HepG2 (cell line): ENCODE measurements at regions not wholly inside any gene's neighbourhood (a gene's known extent, or its start where the extent isn't known, plus 50 kb on each side); places are given as distances from the start of the nearest gene placed in this dataset.

Experiments used
- ATAC-seq: fragments of 200-7000 bp; cut with Tn5 transposase; 3 replicates; pipeline ENCODE4 v1.9.1; 2020; ENCODE audit warnings: mild to moderate bottlenecking, moderate library complexity
- BruUV-seq: library from RNA; stranded (reverse); fragments of 400-500 nt; replicated peaks from 2 replicates; lab custom pipeline; 2021; lab: Mats Ljungman, UMichigan
- CTCF ChIA-PET: fragments of 300-600 bp; formaldehyde crosslinking; extraction: SDS; loops from one replicate; lab custom pipeline; 2021; ENCODE audit warnings: low total read pairs, inconsistent platforms, low intra/inter-chr PET ratio; lab: Yijun Ruan, JAX
- POLR2A ChIA-PET: fragments of 350-600 bp; sonication (Branson Sonifier 250); formaldehyde crosslinking; loops from one replicate; lab custom pipeline; 2020; ENCODE audit warnings: antibody characterized with exemption, inconsistent platforms; lab: Yijun Ruan, JAX
- DNase-seq: peaks from one replicate; pipeline ENCODE4 v3.0.0-alpha.2; 2015; ENCODE audit warnings: low spot score
- FAIRE-seq: peaks from 3 replicates; lab custom pipeline; 2011; peaks lifted over from hg19 to GRCh38; lab: Jason Lieb, UNC
- H2AFZ ChIP-seq: one replicate; pipeline ENCODE4 v1.6.1; 2011; ENCODE audit warnings: low read length, inconsistent platforms
- H3K27ac ChIP-seq: fragments of 300-600 bp; 3 replicates; pipeline ENCODE4 v1.8.0; 2011; ENCODE audit warnings: mixed run types, mild to moderate bottlenecking, mixed read lengths, low read length, inconsistent platforms; ENCODE audit not compliant: insufficient read depth; ENCODE audit errors: extremely low read length
- H3K27me3 ChIP-seq, 2 experiments: fragments of 200-600 bp in 1 of 2; 2 replicates in 1 of 2; 3 replicates in 1 of 2; pipeline versions ENCODE4 v1.6.0 to v1.8.0; 2011; ENCODE audit warnings: low read length in 2 of 2, mild to moderate bottlenecking in 2 of 2, moderate library complexity in 2 of 2, inconsistent platforms in 1 of 2; ENCODE audit not compliant: insufficient read depth in 2 of 2, control insufficient read depth in 1 of 2
- H3K36me3 ChIP-seq, 2 experiments: fragments of 200-600 bp in 1 of 2; replicated peaks in 1 of 2; 2 replicates in 1 of 2; 3 replicates in 1 of 2; pipeline versions ENCODE4 v1.5.1 to v1.8.0; 2011; ENCODE audit warnings: low read length in 2 of 2, inconsistent platforms in 1 of 2; ENCODE audit not compliant: insufficient read depth in 2 of 2, control insufficient read depth in 1 of 2
- H3K4me1 ChIP-seq: 2 replicates; pipeline ENCODE4 v1.5.1; 2012; ENCODE audit warnings: low read length, inconsistent platforms; ENCODE audit not compliant: insufficient read depth
- H3K4me2 ChIP-seq: 2 replicates; pipeline ENCODE4 v1.6.0; 2011; ENCODE audit warnings: low read depth, low read length, inconsistent platforms
- H3K4me3 ChIP-seq, 3 experiments: fragments of 200-600 bp in 1 of 3; sonication (generic), shearing (Covaris generic) in 1 of 3; replicated peaks in 1 of 3; 2 replicates each; pipeline ENCODE4 v1.5.1; 2011 to 2016; ENCODE audit warnings: low read length in 3 of 3, inconsistent platforms in 2 of 3, low read depth in 2 of 3, mild to moderate bottlenecking in 2 of 3, control low read depth in 1 of 3, mixed read lengths in 1 of 3; ENCODE audit not compliant: insufficient read depth in 1 of 3
- H3K79me2 ChIP-seq: one replicate; pipeline ENCODE4 v1.6.1; 2011; ENCODE audit warnings: low read length, inconsistent platforms; ENCODE audit not compliant: insufficient read depth
- H3K9ac ChIP-seq: 2 replicates; pipeline ENCODE4 v1.6.0; 2011; ENCODE audit warnings: mild to moderate bottlenecking, low read depth, low read length, inconsistent platforms; ENCODE audit not compliant: insufficient read depth
- H3K9me3 ChIP-seq: 2 replicates; pipeline ENCODE4 v1.5.1; 2012; ENCODE audit warnings: mild to moderate bottlenecking, low read length
- H4K20me1 ChIP-seq: 2 replicates; pipeline ENCODE4 v1.6.0; 2011; ENCODE audit warnings: inconsistent platforms, mild to moderate bottlenecking, low read length, moderate library complexity; ENCODE audit not compliant: insufficient read depth
- FOXA3 ChIP-seq: IDR thresholded peaks from 2 replicates; pipeline ENCODE4 v1.6.1; 2016; ENCODE audit warnings: missing genetic modification reagents, missing compliant biosample characterization
- GLMP ChIP-seq: sonication (generic); formaldehyde crosslinking; IDR thresholded peaks from 2 replicates; pipeline ENCODE4 v1.9.0; 2021; ENCODE audit warnings: missing genetic modification reagents, mild to moderate bottlenecking, borderline replicate concordance
- GPN1 ChIP-seq: sonication (generic); formaldehyde crosslinking; IDR thresholded peaks from 2 replicates; pipeline ENCODE4 v1.5.1; 2020; ENCODE audit warnings: missing genetic modification reagents, borderline replicate concordance
- HOXA5 ChIP-seq: sonication (generic); formaldehyde crosslinking; IDR thresholded peaks from 2 replicates; pipeline ENCODE4 v1.4.0; 2020; ENCODE audit warnings: missing genetic modification reagents
- IRF2 ChIP-seq: IDR thresholded peaks from 2 replicates; pipeline ENCODE4 v1.6.1; 2018; ENCODE audit warnings: missing genetic modification reagents, missing compliant biosample characterization
- NFAT5 ChIP-seq: sonication (generic); formaldehyde crosslinking; IDR thresholded peaks from 2 replicates; pipeline ENCODE4 v1.4.0; 2020; ENCODE audit warnings: missing genetic modification reagents
- YEATS4 ChIP-seq: sonication (generic); formaldehyde crosslinking; IDR thresholded peaks from 2 replicates; pipeline ENCODE4 v1.4.0; 2020; ENCODE audit warnings: missing genetic modification reagents, borderline replicate concordance
- ZNF382 ChIP-seq: sonication (generic); formaldehyde crosslinking; IDR thresholded peaks from 2 replicates; pipeline ENCODE4 v1.5.0; 2020; ENCODE audit warnings: missing genetic modification reagents, mild to moderate bottlenecking, borderline replicate concordance
- ZNF451 ChIP-seq: sonication (generic); formaldehyde crosslinking; IDR thresholded peaks from 2 replicates; pipeline ENCODE4 v1.5.0; 2020; ENCODE audit warnings: mild to moderate bottlenecking, missing genetic modification reagents
- ZNF547 ChIP-seq: sonication (generic); formaldehyde crosslinking; IDR thresholded peaks from 2 replicates; pipeline ENCODE4 v1.5.1; 2020; ENCODE audit warnings: mild to moderate bottlenecking, missing genetic modification reagents
- ZNF549 ChIP-seq: sonication (generic); formaldehyde crosslinking; IDR thresholded peaks from 2 replicates; pipeline ENCODE4 v1.5.0; 2020; ENCODE audit warnings: missing genetic modification reagents
- ZNF615 ChIP-seq: sonication (generic); formaldehyde crosslinking; IDR thresholded peaks from 2 replicates; pipeline ENCODE4 v1.5.0; 2020; ENCODE audit warnings: mild to moderate bottlenecking, missing genetic modification reagents, borderline replicate concordance
- WGBS: methylation state at CpG from one replicate; pipeline ENCODE4 v1.1.6; 2017; ENCODE audit warnings: low lambda C conversion rate; 5-methylcytosine and 5-hydroxymethylcytosine counted together
- in situ Hi-C: cut with HindIII; loops from 2 replicates; pipeline ENCODE4 v1.10.0; 2017; ENCODE audit warnings: low pct_unique_long_range_greater_than_20kb; ENCODE audit not compliant: extremely low pct_ligation_motif_present
- intact Hi-C: fragments of 100-400 bp; cut with micrococcal nuclease; formaldehyde crosslinking; loops from one replicate; pipeline ENCODE4 v1.10.0; 2022; ENCODE audit not compliant: unreplicated experiment

- Histone ChIP-seq H3K4me2 (no peak overlapping the region), H3K9me3 (no peaks in the 10 kb centered on the region), H2AFZ (no peak overlapping the region), H3K27ac (no peak overlapping the region), H3K27me3 (no peaks in the 10 kb centered on the region), H3K4me3 (no peak overlapping the region), H3K9ac (no peak overlapping the region), H3K4me1 (no peaks in the 10 kb centered on the region), H3K36me3 (no peaks in the 10 kb centered on the region), H4K20me1 (no peaks in the 10 kb centered on the region), H3K79me2 (no peaks in the 10 kb centered on the region)
- DNase-seq (no peak), ATAC-seq (no peak), FAIRE-seq (no peak)
- TF ChIP-seq NFAT5 (no peak), GLMP (no peak), HOXA5 (CRISPR knock-in tag) (no peak), ZNF549 (CRISPR knock-in tag) (no peak), GPN1 (CRISPR knock-in tag) (no peak), YEATS4 (no peak), IRF2 (no peak), ZNF615 (CRISPR knock-in tag) (no peak), ZNF382 (no peak), ZNF451 (no peak), FOXA3 (no peak), ZNF547 (CRISPR knock-in tag) (no peak)
- no TSS peak for BruUV-seq
- WGBS: 4% methylated on average over 4 of the region's 4 CpGs
- intact Hi-C loops: no loop called here
- CTCF ChIA-PET: no interaction called here
- POLR2A ChIA-PET: no interaction called here
- in situ Hi-C loops: no loop called here
Observed at GRCh38 chr11:98564881-98565280, 455.9 kb upstream of the CNTN5 start.
